Retina (tissue), 1 donor: ENCODE measurements at regions not wholly inside any gene's neighbourhood (a gene's known extent, or its start where the extent isn't known, plus 50 kb on each side); places are given as distances from the start of the nearest gene placed in this dataset.

Experiments
- DNase-seq: peaks from one replicate; pipeline ENCODE4 v3.0.0-alpha.2; 2016

DNA sequence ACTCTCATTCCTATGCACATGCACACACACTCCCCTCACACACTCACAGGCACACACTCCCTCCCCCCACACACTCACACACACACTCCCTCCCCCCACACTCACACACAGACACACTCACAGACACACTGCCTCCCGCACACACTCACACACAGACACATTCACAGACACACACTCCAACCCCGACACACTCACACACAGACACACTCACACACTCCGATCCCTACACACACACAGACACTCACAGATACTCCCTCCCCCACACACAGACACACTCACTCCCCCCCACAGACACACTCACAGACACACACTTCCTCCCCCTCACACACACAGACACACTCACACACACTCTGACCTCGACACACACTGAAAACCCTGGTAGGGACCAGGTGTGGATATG lies 176.2 kb downstream of the TFAP2C start:
- no peak for DNase-seq

- no peak for DNase-seq
These were observed 176.9 kb downstream of the TFAP2C start for GRCh38 chr20:56805966-56806365.

DNA sequence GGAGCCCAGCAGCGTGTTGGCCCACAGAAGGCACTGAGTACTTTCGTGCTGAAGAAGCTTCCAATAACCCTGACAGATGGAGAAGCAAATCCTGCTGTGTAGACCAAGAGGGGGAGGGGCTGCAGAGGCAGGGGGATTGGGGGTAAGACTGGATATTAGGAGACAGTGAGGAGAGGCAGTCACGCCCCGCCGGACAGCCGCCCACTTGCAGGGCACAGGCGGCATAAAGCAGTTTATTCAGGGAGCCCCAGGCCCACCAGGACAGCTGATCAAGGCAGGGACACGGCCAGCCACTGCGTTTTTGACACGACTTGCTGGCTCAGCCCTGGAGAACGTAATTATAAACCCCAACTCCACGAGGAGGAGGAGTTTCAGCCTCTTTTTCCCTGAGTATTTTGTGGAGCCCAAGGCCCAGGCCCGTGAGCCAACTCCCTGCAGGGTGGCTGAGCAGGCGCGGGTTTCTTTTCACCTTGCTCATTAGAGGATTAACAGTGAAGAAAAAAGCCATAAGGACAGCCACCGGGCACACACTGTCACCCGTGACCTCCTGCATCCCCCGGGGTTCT lies 177.9 kb downstream of the TFAP2C start:
- DNase-seq = peak; percentile 48

GRCh38 chr20:56808117-56808725 lies 179.1 kb downstream of the TFAP2C start:
- no peak for DNase-seq

DNA sequence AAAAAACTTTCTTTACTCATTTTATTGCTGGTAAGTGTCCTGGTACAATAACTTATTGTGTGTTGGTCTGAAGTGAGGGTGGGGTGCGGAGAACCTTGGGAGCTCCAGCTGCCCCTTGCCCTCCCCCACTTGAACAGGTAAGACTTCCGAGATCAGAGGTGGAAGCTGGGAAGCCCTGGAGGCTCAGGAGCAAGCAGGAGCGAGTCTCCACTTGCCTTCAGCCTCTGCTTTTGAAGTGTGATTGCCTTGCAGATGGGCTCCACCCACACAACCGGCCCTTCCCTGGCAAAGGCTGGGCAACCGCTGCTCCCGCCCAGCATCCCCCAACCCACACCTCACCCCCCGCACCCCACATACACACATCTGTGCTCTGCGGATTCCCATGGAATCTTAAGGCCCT lies 179.6 kb downstream of the TFAP2C start:
- DNase-seq = no peak

GRCh38 chr20:56809668-56810067 lies 180.6 kb downstream of the TFAP2C start:
- no peak for DNase-seq

- DNase-seq = no peak
These were observed 181.0 kb downstream of the TFAP2C start for GRCh38 chr20:56810141-56810540.

DNA sequence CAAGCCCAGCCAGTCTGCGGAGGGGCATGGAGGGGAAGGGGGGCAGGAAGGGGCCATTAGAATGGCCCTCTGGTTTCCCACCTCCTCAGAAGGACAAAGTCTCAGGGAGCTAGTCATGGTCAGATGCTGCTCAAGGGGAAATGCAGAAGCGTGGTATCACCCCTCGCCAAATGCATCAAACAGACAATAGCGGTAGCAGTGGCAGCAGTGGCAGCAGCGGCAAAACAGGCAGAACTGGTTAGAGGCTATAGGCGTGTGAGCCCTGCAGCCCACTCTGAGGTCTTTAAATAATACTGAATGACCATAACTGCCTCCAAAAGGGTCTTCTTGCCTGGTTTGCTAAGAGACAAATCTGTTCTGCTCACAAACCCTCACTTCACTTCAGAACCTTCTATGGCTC lies 186.7 kb downstream of the TFAP2C start:
- no peak for DNase-seq

- no peak for DNase-seq
These were observed 187.2 kb downstream of the TFAP2C start for GRCh38 chr20:56816349-56816748.

- no peak for DNase-seq
These were observed 188.9 kb downstream of the TFAP2C start for GRCh38 chr20:56817780-56818675.

DNA sequence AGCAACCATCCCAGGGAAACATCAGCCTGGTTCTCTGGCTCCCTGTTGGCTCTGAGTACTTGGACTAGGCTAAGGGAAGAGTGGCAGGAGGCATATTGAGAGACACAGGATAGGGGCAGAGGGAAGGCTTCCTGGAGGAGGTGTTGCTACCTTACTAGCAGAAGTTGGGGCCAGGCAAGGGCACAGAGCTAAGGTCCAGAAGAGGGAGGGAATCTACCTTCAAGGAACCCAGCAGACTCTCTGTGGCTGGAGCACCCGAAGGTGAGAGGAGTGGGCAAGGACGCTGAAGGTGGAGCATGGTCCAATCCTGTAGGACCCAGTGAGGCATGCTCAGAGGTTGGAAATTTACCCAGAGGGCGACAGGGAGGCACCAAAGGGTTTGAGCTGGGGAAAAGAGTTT lies 191.9 kb downstream of the TFAP2C start:
- DNase-seq = no peak

DNA sequence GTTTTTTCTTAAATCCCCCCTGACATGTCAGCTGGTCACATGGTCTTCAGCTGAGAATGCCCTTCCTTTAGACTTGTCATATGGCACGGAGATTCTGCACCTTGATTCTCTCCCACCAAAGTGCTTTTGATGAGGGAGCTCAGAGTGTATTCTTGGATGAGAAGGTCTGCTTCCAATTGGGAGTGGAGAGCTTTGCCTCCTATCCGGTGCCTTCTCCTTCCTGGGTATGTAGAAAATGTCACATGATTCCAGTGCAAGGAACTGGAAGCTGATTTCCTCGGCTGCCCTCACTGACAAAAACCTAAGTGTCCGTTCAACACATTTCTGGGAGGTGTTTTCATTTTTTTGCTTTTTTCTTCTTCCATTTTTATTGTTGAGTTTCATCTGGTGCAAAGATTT lies 197.2 kb downstream of the TFAP2C start:
- no peak for DNase-seq

- no peak for DNase-seq
These were observed 197.9 kb downstream of the TFAP2C start for GRCh38 chr20:56826705-56827665.

DNA sequence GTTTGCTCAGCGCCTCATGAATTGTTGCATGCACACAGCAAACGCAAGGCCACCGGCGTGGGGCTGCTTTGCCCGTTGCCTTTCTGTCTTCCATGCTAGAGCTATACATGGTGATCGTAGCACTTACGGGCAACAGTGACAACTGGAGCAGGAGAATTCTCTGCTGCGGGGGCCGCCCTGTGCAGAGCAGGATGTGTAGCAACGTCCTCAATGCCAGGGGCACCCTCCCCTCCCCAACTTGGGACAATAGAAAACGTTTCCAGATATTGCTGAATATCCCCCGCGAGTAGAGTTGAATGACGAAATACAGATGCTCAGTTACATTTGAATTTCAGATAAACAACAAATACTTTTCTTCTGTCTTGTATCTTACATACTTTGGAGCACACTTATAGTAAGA lies 198.7 kb downstream of the TFAP2C start:
- DNase-seq = no peak

GRCh38 chr20:56828402-56828801 lies 199.3 kb downstream of the TFAP2C start:
- DNase-seq = no peak

GRCh38 chr20:56829788-56830385 lies 200.8 kb downstream of the TFAP2C start:
- no peak for DNase-seq

DNA sequence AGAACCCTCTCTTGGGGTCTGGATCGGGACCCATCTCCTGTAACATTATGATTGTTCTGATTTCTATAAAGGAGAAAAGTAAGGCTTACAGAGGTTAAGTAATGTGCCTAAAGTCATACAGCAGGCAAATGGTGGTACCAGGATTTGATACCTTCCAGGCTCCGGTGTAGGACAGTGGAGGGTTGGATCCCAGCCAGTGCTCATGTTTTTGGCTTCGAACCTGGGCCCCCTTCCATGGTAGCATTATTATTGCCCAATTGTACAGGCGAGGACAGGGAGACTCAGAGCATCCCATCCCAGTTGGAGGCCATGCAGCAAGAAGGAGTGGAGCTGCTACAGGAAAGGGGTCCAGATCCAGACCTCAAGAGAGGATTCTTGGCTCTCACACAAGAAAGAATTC lies 202.7 kb downstream of the TFAP2C start:
- DNase-seq = no peak

DNA sequence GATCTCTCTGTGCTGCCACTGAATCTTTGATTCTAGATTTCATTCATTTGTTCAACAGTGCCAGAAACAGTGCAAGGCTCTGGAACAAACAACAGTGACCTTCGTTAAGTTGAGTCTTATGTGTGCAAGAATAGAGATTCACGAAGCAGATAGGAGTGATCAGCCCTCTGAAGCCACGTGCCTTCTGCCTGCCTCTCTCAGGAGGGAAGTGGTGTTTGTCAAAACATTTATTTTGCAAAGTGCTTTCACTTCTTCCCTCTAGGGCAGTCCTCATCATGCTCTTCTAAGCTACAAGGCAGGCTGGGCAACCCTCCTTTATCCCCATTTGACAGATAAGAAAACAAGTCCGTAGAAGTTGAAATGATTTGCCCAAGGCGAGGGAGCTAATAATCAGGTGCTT lies 204.3 kb downstream of the TFAP2C start:
- DNase-seq = no peak

GRCh38 chr20:56835829-56836550 lies 206.9 kb downstream of the TFAP2C start:
- DNase-seq = no peak

- no peak for DNase-seq
These were observed 210.1 kb downstream of the TFAP2C start for GRCh38 chr20:56839222-56839621.

DNA sequence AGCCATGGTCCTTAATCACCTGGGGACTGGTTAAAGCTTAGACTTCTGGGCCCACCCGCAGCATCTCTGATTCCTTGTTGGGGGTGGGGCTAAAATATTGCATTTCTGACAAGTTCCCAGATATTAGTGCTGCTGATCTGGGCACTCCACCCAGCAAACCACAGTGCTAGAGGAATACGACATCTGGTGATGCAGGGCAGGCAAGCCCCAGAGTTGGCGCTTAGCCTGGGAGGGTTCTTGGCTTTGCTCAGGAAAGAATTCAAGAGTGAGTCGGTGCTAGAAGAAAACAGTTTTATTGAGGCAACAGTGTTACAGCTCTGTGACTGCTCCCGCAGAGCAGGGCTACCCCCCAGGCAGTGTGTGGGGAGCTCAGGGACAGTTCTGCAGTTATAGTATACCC lies 210.7 kb downstream of the TFAP2C start:
- DNase-seq = no peak

- no peak for DNase-seq
These were observed 211.7 kb downstream of the TFAP2C start for GRCh38 chr20:56840716-56841261.
